GM12865 (cell line): ENCODE measurements at regions not wholly inside any gene's neighbourhood (a gene's known extent, or its start where the extent isn't known, plus 50 kb on each side); places are given as distances from the start of the nearest gene placed in this dataset.
"Not testable (repeated sequence)": the region's sequence is repeated elsewhere in the genome, so short reads cannot be mapped to it uniquely, and the experiment has no call there.

Source experiments
- DNase-seq: peaks from one replicate; pipeline ENCODE4 v3.0.0; 2010; ENCODE audit warnings: low read depth
- H3K4me3 ChIP-seq: 2 replicates; pipeline ENCODE4 v1.5.1; 2011; ENCODE audit warnings: mild to moderate bottlenecking, low read depth, low read length, control low read depth
- CTCF ChIP-seq: IDR thresholded peaks from 2 replicates; pipeline ENCODE4 v1.5.1; 2011; ENCODE audit warnings: low read length, control low read depth, low read depth, inconsistent platforms; ENCODE audit not compliant: insufficient read depth; ENCODE audit errors: missing control alignments

GRCh38 chr11:49377978-49378377 is 169.6 kb upstream of the FOLH1 start:
- no peak for TF ChIP-seq CTCF
- H3K4me3 ChIP-seq = no peak overlapping the region
- no peak for DNase-seq

GRCh38 chr11:49373866-49374265 is 165.5 kb upstream of the FOLH1 start:
- not testable (repeated sequence) for H3K4me3 ChIP-seq, DNase-seq

GRCh38 chr11:49373385-49373784 is 165.0 kb upstream of the FOLH1 start:
- DNase-seq = not testable (repeated sequence)

GRCh38 chr11:49372137-49372536 is 163.7 kb upstream of the FOLH1 start:
- H3K4me3 ChIP-seq, DNase-seq: not testable (repeated sequence)

More at GRCh38 chr11:49373385-49373784, 165.0 kb upstream of the FOLH1 start:
- H3K4me3 ChIP-seq = not testable (repeated sequence)

- not testable (repeated sequence) for H3K4me3 ChIP-seq, DNase-seq
These were observed 160.2 kb upstream of the FOLH1 start for GRCh38 chr11:49368556-49368955.

- not testable (repeated sequence) for DNase-seq, H3K4me3 ChIP-seq
These were observed 157.0 kb upstream of the FOLH1 start for GRCh38 chr11:49365375-49365774.

GRCh38 chr11:49362994-49363393 is 154.6 kb upstream of the FOLH1 start:
- DNase-seq, H3K4me3 ChIP-seq: not testable (repeated sequence)

- not testable (repeated sequence) for H3K4me3 ChIP-seq, DNase-seq
These were observed 146.1 kb upstream of the FOLH1 start for GRCh38 chr11:49354536-49354935.

- DNase-seq, H3K4me3 ChIP-seq: not testable (repeated sequence)
These were observed 144.5 kb upstream of the FOLH1 start for GRCh38 chr11:49352868-49353267.

- not testable (repeated sequence) for DNase-seq, H3K4me3 ChIP-seq
These were observed 138.2 kb upstream of the FOLH1 start for GRCh38 chr11:49346627-49347026.

GRCh38 chr11:49328485-49329186 is 120.2 kb upstream of the FOLH1 start:
- not testable (repeated sequence) for DNase-seq, H3K4me3 ChIP-seq

- DNase-seq, H3K4me3 ChIP-seq: not testable (repeated sequence)
These were observed 119.4 kb upstream of the FOLH1 start for GRCh38 chr11:49327766-49328165.

- not testable (repeated sequence) for DNase-seq, H3K4me3 ChIP-seq
These were observed 118.2 kb upstream of the FOLH1 start for GRCh38 chr11:49326651-49327050.

- no peak for DNase-seq
- no peak overlapping the region for H3K4me3 ChIP-seq
- no peak for TF ChIP-seq CTCF
These were observed 107.8 kb upstream of the FOLH1 start for GRCh38 chr11:49316180-49316579.
